HUES64 (cell line): ENCODE measurements at regions not wholly inside any gene's neighbourhood (a gene's known extent, or its start where the extent isn't known, plus 50 kb on each side); places are given as distances from the start of the nearest gene placed in this dataset.

Experiments
- H3K27ac ChIP-seq: 2 replicates; pipeline ENCODE4 v1.7.0; 2013; ENCODE audit warnings: low read depth, low read length, inconsistent platforms
- H3K27me3 ChIP-seq: 2 replicates; pipeline ENCODE4 v1.6.1; 2013; ENCODE audit warnings: mild to moderate bottlenecking, low read length; ENCODE audit not compliant: insufficient read depth
- H3K36me3 ChIP-seq: 2 replicates; pipeline ENCODE4 v1.6.1; 2013; ENCODE audit warnings: mild to moderate bottlenecking, low read length; ENCODE audit not compliant: insufficient read depth
- H3K4me1 ChIP-seq: 2 replicates; pipeline ENCODE4 v1.6.1; 2013; ENCODE audit warnings: mild to moderate bottlenecking, low read length, moderate library complexity; ENCODE audit not compliant: insufficient read depth
- H3K4me3 ChIP-seq: 2 replicates; pipeline ENCODE4 v1.5.1; 2013; ENCODE audit warnings: mild to moderate bottlenecking, low read length, moderate library complexity
- H3K9ac ChIP-seq: 2 replicates; pipeline ENCODE4 v1.6.1; 2013; ENCODE audit warnings: mild to moderate bottlenecking, low read depth, low read length
- H3K9me3 ChIP-seq: 2 replicates; pipeline ENCODE4 v1.6.1; 2013; ENCODE audit warnings: low read depth, low read length; ENCODE audit not compliant: insufficient read depth
- WGBS: fragments of 150-250, 120-280 bp; methylation state at CpG from one replicate; pipeline ENCODE4 v1.1.7; 2013; ENCODE audit warnings: missing lambda C conversion rate; 5-methylcytosine and 5-hydroxymethylcytosine counted together

GRCh38 chr18:70418546-70419311 lies 129.9 kb downstream of the SOCS6 start:
- 92% methylated on average over 11 of the region's 12 CpGs for WGBS
- Histone ChIP-seq H3K27ac (no peak overlapping the region), H3K27me3 (no peaks in the 10 kb centered on the region), H3K4me1 (peaks cover 23% of the 10 kb centered on the region), H3K9me3 (no peaks in the 10 kb centered on the region), H3K36me3 (no peaks in the 10 kb centered on the region), H3K9ac (no peak overlapping the region), H3K4me3 (no peak overlapping the region)

DNA sequence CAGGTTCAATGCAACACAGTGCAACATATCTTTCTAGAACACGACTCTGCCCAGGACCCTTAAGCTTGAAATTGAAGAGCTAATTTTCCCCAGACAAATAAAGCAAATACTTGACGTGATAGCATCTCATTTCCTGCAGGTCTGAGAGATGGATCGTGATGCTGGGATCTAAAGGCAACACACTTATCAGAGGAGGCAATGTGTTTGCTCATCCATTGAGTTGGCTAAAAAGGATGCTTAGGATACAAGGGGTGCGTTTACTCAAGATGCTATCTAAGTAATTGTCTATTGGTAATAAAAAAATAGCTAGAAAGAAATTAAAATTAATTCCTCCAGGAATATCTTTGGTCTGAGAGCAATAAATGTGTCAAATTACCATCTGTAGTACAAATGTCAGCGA lies 129.0 kb downstream of the SOCS6 start:
- H3K27ac ChIP-seq: no peak overlapping the region
- no peak overlapping the region for H3K9ac ChIP-seq
- WGBS: 92% methylated on average over 4 of the region's 5 CpGs
- H3K27me3 ChIP-seq: no peaks in the 10 kb centered on the region
- H3K4me3 ChIP-seq: no peak overlapping the region
- no peaks in the 10 kb centered on the region for H3K36me3 ChIP-seq
- H3K4me1 ChIP-seq: peaks cover 14% of the 10 kb centered on the region
- H3K9me3 ChIP-seq: no peaks in the 10 kb centered on the region

GRCh38 chr18:70416496-70416895 lies 127.7 kb downstream of the SOCS6 start:
- Histone ChIP-seq H3K4me1 (peaks cover 1% of the 10 kb centered on the region; the same call in 1 of the 2 replicates), H3K27me3 (no peaks in the 10 kb centered on the region), H3K36me3 (no peaks in the 10 kb centered on the region), H3K9me3 (no peaks in the 10 kb centered on the region), H3K4me3 (no peak overlapping the region), H3K9ac (no peak overlapping the region), H3K27ac (no peak overlapping the region)
- 94% methylated on average over 7 of the region's 8 CpGs for WGBS

DNA sequence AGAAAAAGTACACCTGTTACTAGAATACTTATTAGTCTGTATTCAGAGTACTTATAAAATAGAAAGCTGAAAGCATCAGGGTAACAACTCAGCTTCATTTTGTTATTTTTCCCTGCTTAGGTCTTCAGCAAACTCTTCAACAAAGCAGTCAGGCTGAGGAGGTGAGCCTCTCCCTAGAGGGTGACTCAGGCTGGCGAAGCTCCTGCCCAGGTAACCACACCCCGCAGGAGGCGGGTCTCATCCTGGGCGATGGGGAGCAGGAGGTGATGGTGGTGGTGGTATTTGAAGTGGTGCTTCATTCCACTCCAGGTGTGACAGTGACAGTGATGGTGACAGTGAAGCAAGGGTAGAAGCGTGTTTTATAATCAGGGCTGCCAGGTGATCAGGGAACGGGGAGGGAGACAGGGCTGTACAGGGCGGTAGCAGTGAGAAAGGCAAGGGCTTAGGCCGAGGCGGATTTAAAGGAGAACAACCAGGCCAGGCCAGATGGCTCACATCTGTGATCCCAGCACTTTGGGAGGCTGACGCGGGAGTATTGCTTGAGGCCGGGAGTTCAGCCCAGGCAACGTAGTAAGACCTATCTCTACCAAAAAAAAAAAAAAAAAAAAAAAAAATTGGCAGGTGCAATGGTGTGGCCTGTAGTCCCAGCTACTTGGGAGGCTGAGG lies 127.1 kb downstream of the SOCS6 start:
- H3K9ac ChIP-seq: no peak overlapping the region
- no peaks in the 10 kb centered on the region for H3K9me3 ChIP-seq
- H3K27ac ChIP-seq: no peak overlapping the region
- H3K4me3 ChIP-seq: no peak overlapping the region
- no peaks in the 10 kb centered on the region for H3K4me1 ChIP-seq
- H3K27me3 ChIP-seq: no peaks in the 10 kb centered on the region
- H3K36me3 ChIP-seq: no peaks in the 10 kb centered on the region
- WGBS: 89% methylated on average over 12 of the region's 13 CpGs

- no peak overlapping the region for H3K27ac ChIP-seq
- no peak overlapping the region for H3K9ac ChIP-seq
- no peaks in the 10 kb centered on the region for H3K4me1 ChIP-seq
- no peaks in the 10 kb centered on the region for H3K9me3 ChIP-seq
- no peak overlapping the region for H3K4me3 ChIP-seq
- H3K36me3 ChIP-seq: no peaks in the 10 kb centered on the region
- H3K27me3 ChIP-seq: no peaks in the 10 kb centered on the region
- 95% methylated on average over 6 of the region's 6 CpGs for WGBS
Observed at GRCh38 chr18:70414315-70414900, 125.6 kb downstream of the SOCS6 start.

- Histone ChIP-seq H3K4me3 (no peak overlapping the region), H3K36me3 (no peaks in the 10 kb centered on the region), H3K9me3 (no peaks in the 10 kb centered on the region), H3K9ac (no peak overlapping the region), H3K27me3 (no peaks in the 10 kb centered on the region), H3K27ac (no peak overlapping the region), H3K4me1 (no peaks in the 10 kb centered on the region)
- 93% methylated on average over 3 of the region's 3 CpGs for WGBS
Observed at GRCh38 chr18:70413455-70413854, 124.6 kb downstream of the SOCS6 start.

DNA sequence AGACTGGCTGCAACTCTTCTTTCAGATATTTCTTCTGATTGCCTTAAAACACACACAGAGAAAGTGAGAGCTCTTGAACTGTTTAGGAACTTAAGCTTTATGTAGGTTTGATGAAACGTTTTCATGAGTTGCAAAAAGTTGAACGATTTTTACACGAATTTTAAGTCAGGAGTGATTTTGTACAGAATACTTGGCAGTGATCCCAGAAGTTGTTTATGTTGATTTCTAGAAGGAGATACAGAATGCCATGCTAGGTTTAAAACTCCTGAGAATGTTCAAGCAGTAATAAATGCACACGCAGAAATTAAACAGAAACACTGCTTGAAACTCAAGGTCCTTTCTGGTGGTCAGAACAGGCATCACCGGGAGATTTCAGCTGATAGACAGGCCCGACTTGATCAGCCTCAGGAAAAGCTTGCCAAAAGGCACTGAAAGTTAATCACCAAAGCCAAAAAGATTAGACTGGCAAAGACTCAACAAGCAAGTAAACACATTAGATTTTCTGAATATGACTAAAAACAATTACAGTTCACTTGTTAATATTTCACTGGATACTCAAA lies 123.1 kb downstream of the SOCS6 start:
- Histone ChIP-seq H3K27ac (no peak overlapping the region), H3K9me3 (no peaks in the 10 kb centered on the region), H3K4me3 (no peak overlapping the region), H3K27me3 (no peaks in the 10 kb centered on the region), H3K36me3 (no peaks in the 10 kb centered on the region), H3K4me1 (no peaks in the 10 kb centered on the region), H3K9ac (no peak overlapping the region)
- 93% methylated on average over 6 of the region's 6 CpGs for WGBS

- H3K36me3 ChIP-seq: no peaks in the 10 kb centered on the region
- no peaks in the 10 kb centered on the region for H3K4me1 ChIP-seq
- H3K9me3 ChIP-seq: no peaks in the 10 kb centered on the region
- no peak overlapping the region for H3K27ac ChIP-seq
- H3K27me3 ChIP-seq: no peaks in the 10 kb centered on the region
- no peak overlapping the region for H3K4me3 ChIP-seq
- H3K9ac ChIP-seq: no peak overlapping the region
- WGBS: 100% methylated on average over 2 of the region's 2 CpGs
Observed at GRCh38 chr18:70411307-70411706, 122.5 kb downstream of the SOCS6 start.

- Histone ChIP-seq H3K36me3 (no peaks in the 10 kb centered on the region), H3K27ac (no peak overlapping the region), H3K4me3 (no peak overlapping the region), H3K27me3 (no peaks in the 10 kb centered on the region), H3K9me3 (no peaks in the 10 kb centered on the region), H3K9ac (no peak overlapping the region), H3K4me1 (no peaks in the 10 kb centered on the region)
- 86% methylated on average over 3 of the region's 3 CpGs for WGBS
Observed at GRCh38 chr18:70405052-70405451, 116.2 kb downstream of the SOCS6 start.

GRCh38 chr18:70400476-70400875 lies 111.6 kb downstream of the SOCS6 start:
- 78% methylated on average over 6 of the region's 6 CpGs for WGBS
- no peaks in the 10 kb centered on the region for H3K4me1 ChIP-seq
- H3K27me3 ChIP-seq: no peaks in the 10 kb centered on the region
- no peaks in the 10 kb centered on the region for H3K9me3 ChIP-seq
- no peak overlapping the region for H3K9ac ChIP-seq
- no peak overlapping the region for H3K27ac ChIP-seq
- no peaks in the 10 kb centered on the region for H3K36me3 ChIP-seq
- H3K4me3 ChIP-seq: no peak overlapping the region

DNA sequence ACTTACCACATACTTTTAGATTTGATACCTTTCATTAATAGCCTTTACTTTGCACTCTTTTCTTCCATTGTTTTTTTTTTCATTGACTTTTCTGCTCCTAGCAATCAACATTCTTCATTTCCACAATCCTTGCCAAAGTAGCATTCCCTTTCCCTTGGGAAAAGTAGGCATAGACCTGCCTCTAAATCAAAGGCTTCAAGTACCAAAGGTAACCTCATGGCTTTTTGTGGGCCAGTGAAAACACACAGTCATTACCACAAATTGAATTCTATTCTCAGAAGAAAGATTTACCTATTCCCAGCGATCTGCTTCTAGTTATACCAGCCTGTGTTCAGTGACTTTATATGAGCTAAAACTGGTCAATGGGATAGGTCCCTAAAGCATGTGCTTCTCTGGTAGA lies 109.2 kb downstream of the SOCS6 start:
- Histone ChIP-seq H3K4me1 (no peaks in the 10 kb centered on the region), H3K9ac (no peak overlapping the region), H3K4me3 (no peak overlapping the region), H3K9me3 (no peaks in the 10 kb centered on the region), H3K27ac (no peak overlapping the region), H3K36me3 (no peaks in the 10 kb centered on the region), H3K27me3 (no peaks in the 10 kb centered on the region)
- WGBS: no CpG with 5 or more reads among the region's 1 CpG
